A673 (cell line): ENCODE measurements at regions not wholly inside any gene's neighbourhood (a gene's known extent, or its start where the extent isn't known, plus 50 kb on each side); places are given as distances from the start of the nearest gene placed in this dataset.

Experiments used
- EZH2 ChIP-seq: fragments of 200-600 bp; sonication (generic); IDR thresholded peaks from 2 replicates; pipeline ENCODE4 v1.6.1; 2017; ENCODE audit warnings: borderline replicate concordance, low read depth, mild to moderate bottlenecking, mixed read lengths, antibody characterized with exemption, low read length; ENCODE audit not compliant: poor library complexity, severe bottlenecking
- TF ChIP-seq, protein P1 (sequence below): fragments of 300-800, 200-600 bp; sonication (generic); conservative IDR thresholded peaks from 2 replicates; pipeline ENCODE4 v1.5.1; 2017; ENCODE audit warnings: low read depth, mild to moderate bottlenecking, antibody characterized with exemption, low read length, moderate library complexity, mixed read lengths

DNA sequence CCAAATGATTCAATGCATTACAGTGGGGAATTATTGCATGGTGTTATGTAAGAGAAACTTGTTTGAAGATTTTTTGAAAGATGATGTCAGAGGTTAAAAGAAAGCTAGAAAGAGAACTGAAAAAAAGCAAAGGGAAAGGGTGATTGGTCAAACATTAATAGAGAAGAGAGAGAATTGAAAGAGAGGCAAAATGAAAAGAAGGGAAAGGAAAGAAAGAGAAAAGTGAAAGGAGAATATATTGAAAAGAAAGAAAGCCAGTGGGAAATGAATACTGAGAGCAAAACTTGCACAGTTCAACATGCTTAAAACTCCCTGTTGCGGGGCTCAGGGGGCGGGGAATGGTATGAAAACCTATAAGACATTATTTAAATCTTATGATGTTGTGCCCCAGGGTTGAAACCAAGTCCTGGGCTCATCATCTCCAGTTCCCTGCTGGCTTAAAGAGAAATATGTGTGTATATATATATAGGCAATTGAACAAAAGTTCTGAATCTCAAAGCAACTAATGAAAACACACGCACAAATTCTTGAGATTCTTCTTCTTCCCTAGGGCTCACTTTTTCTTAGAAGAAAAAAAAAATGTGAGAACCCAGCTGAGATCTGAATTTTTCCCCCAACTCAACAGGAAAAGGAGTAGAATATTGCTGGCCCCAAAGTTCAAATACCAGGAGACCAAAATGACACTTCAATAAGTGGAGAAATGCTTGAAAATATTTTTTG is 2045.9 kb upstream of the CELF4 start:
- TF ChIP-seq, protein P1, sequence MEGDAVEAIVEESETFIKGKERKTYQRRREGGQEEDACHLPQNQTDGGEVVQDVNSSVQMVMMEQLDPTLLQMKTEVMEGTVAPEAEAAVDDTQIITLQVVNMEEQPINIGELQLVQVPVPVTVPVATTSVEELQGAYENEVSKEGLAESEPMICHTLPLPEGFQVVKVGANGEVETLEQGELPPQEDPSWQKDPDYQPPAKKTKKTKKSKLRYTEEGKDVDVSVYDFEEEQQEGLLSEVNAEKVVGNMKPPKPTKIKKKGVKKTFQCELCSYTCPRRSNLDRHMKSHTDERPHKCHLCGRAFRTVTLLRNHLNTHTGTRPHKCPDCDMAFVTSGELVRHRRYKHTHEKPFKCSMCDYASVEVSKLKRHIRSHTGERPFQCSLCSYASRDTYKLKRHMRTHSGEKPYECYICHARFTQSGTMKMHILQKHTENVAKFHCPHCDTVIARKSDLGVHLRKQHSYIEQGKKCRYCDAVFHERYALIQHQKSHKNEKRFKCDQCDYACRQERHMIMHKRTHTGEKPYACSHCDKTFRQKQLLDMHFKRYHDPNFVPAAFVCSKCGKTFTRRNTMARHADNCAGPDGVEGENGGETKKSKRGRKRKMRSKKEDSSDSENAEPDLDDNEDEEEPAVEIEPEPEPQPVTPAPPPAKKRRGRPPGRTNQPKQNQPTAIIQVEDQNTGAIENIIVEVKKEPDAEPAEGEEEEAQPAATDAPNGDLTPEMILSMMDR = no peak
- no peak for TF ChIP-seq EZH2
